ENCODE measurements at regions not wholly inside any gene's neighbourhood (a gene's known extent, or its start where the extent isn't known, plus 50 kb on each side); places are given as distances from the start of the nearest gene placed in this dataset.

- no peak for DNase-seq (ENCODE audit: low read depth)
Observed at GRCh38 chr2:41926614-41927580, 120.9 kb upstream of the PKDCC start.

GRCh38 chr2:41927581-41928264, 120.1 kb upstream of the PKDCC start:
- DNase-seq (ENCODE audit: low read depth), result no peak
- TF ChIP-seq CTCF (conservative IDR thresholded peaks at IDR 0.05; ENCODE audit: low read depth, low read length), result no peak
- no peak overlapping the region for H3K4me3 ChIP-seq (ENCODE audit: low read depth, low read length)

More at GRCh38 chr2:41926614-41927580, 120.9 kb upstream of the PKDCC start:
- no peak overlapping the region for H3K4me3 ChIP-seq (ENCODE audit: low read depth, low read length)
- TF ChIP-seq CTCF (conservative IDR thresholded peaks at IDR 0.05; ENCODE audit: low read depth, low read length), result no peak

- H3K4me3 ChIP-seq (ENCODE audit: low read depth, low read length), result no peak overlapping the region
- DNase-seq (ENCODE audit: low read depth), result no peak
- TF ChIP-seq CTCF (conservative IDR thresholded peaks at IDR 0.05; ENCODE audit: low read depth, low read length), result no peak
Observed at GRCh38 chr2:41928526-41928925, 119.3 kb upstream of the PKDCC start.

GRCh38 chr2:41930807-41931566, 116.8 kb upstream of the PKDCC start:
- peak; percentile 89 for DNase-seq (ENCODE audit: low read depth)
- TF ChIP-seq CTCF (conservative IDR thresholded peaks at IDR 0.05; ENCODE audit: low read depth, low read length), result no peak
- H3K4me3 ChIP-seq (ENCODE audit: low read depth, low read length), result no peak overlapping the region

- no peak overlapping the region for H3K4me3 ChIP-seq (ENCODE audit: low read depth, low read length)
- TF ChIP-seq CTCF (conservative IDR thresholded peaks at IDR 0.05; ENCODE audit: low read depth, low read length), result no peak
- no peak for DNase-seq (ENCODE audit: low read depth)
Observed at GRCh38 chr2:41932241-41933045, 115.4 kb upstream of the PKDCC start.

GRCh38 chr2:41933046-41933420, 114.8 kb upstream of the PKDCC start:
- TF ChIP-seq CTCF (conservative IDR thresholded peaks at IDR 0.05; ENCODE audit: low read depth, low read length), result no peak
- no peak overlapping the region for H3K4me3 ChIP-seq (ENCODE audit: low read depth, low read length)
- DNase-seq (ENCODE audit: low read depth), result no peak

Measured in epithelial cell of proximal tubule (primary cell).